HepG2 (cell line): ENCODE measurements at regions not wholly inside any gene's neighbourhood (a gene's known extent, or its start where the extent isn't known, plus 50 kb on each side); places are given as distances from the start of the nearest gene placed in this dataset.

ENCODE experiments used
- ATAC-seq: fragments of 200-7000 bp; cut with Tn5 transposase; 3 replicates; pipeline ENCODE4 v1.9.1; 2020; ENCODE audit warnings: mild to moderate bottlenecking, moderate library complexity
- BruUV-seq: library from RNA; stranded (reverse); fragments of 400-500 nt; replicated peaks from 2 replicates; lab custom pipeline; 2021; lab: Mats Ljungman, UMichigan
- CTCF ChIA-PET: fragments of 300-600 bp; formaldehyde crosslinking; extraction: SDS; loops from one replicate; lab custom pipeline; 2021; ENCODE audit warnings: low total read pairs, inconsistent platforms, low intra/inter-chr PET ratio; lab: Yijun Ruan, JAX
- POLR2A ChIA-PET: fragments of 350-600 bp; sonication (Branson Sonifier 250); formaldehyde crosslinking; loops from one replicate; lab custom pipeline; 2020; ENCODE audit warnings: antibody characterized with exemption, inconsistent platforms; lab: Yijun Ruan, JAX
- DNase-seq: peaks from one replicate; pipeline ENCODE4 v3.0.0-alpha.2; 2015; ENCODE audit warnings: low spot score
- FAIRE-seq: peaks from 3 replicates; lab custom pipeline; 2011; peaks lifted over from hg19 to GRCh38; lab: Jason Lieb, UNC
- H2AFZ ChIP-seq: one replicate; pipeline ENCODE4 v1.6.1; 2011; ENCODE audit warnings: low read length, inconsistent platforms
- H3K27ac ChIP-seq: fragments of 300-600 bp; 3 replicates; pipeline ENCODE4 v1.8.0; 2011; ENCODE audit warnings: mixed run types, mild to moderate bottlenecking, mixed read lengths, low read length, inconsistent platforms; ENCODE audit not compliant: insufficient read depth; ENCODE audit errors: extremely low read length
- H3K27me3 ChIP-seq, 2 experiments: fragments of 200-600 bp in 1 of 2; 2 replicates in 1 of 2; 3 replicates in 1 of 2; pipeline versions ENCODE4 v1.6.0 to v1.8.0; 2011; ENCODE audit warnings: low read length in 2 of 2, mild to moderate bottlenecking in 2 of 2, moderate library complexity in 2 of 2, inconsistent platforms in 1 of 2; ENCODE audit not compliant: insufficient read depth in 2 of 2, control insufficient read depth in 1 of 2
- H3K36me3 ChIP-seq, 2 experiments: fragments of 200-600 bp in 1 of 2; replicated peaks in 1 of 2; 2 replicates in 1 of 2; 3 replicates in 1 of 2; pipeline versions ENCODE4 v1.5.1 to v1.8.0; 2011; ENCODE audit warnings: low read length in 2 of 2, inconsistent platforms in 1 of 2; ENCODE audit not compliant: insufficient read depth in 2 of 2, control insufficient read depth in 1 of 2
- H3K4me1 ChIP-seq: 2 replicates; pipeline ENCODE4 v1.5.1; 2012; ENCODE audit warnings: low read length, inconsistent platforms; ENCODE audit not compliant: insufficient read depth
- H3K4me2 ChIP-seq: 2 replicates; pipeline ENCODE4 v1.6.0; 2011; ENCODE audit warnings: low read depth, low read length, inconsistent platforms
- H3K4me3 ChIP-seq, 3 experiments: fragments of 200-600 bp in 1 of 3; sonication (generic), shearing (Covaris generic) in 1 of 3; replicated peaks in 1 of 3; 2 replicates each; pipeline ENCODE4 v1.5.1; 2011 to 2016; ENCODE audit warnings: low read length in 3 of 3, inconsistent platforms in 2 of 3, low read depth in 2 of 3, mild to moderate bottlenecking in 2 of 3, control low read depth in 1 of 3, mixed read lengths in 1 of 3; ENCODE audit not compliant: insufficient read depth in 1 of 3
- H3K79me2 ChIP-seq: one replicate; pipeline ENCODE4 v1.6.1; 2011; ENCODE audit warnings: low read length, inconsistent platforms; ENCODE audit not compliant: insufficient read depth
- H3K9ac ChIP-seq: 2 replicates; pipeline ENCODE4 v1.6.0; 2011; ENCODE audit warnings: mild to moderate bottlenecking, low read depth, low read length, inconsistent platforms; ENCODE audit not compliant: insufficient read depth
- H3K9me3 ChIP-seq: 2 replicates; pipeline ENCODE4 v1.5.1; 2012; ENCODE audit warnings: mild to moderate bottlenecking, low read length
- H4K20me1 ChIP-seq: 2 replicates; pipeline ENCODE4 v1.6.0; 2011; ENCODE audit warnings: inconsistent platforms, mild to moderate bottlenecking, low read length, moderate library complexity; ENCODE audit not compliant: insufficient read depth
- FOXC1 ChIP-seq: sonication (generic); formaldehyde crosslinking; IDR thresholded peaks from 2 replicates; pipeline ENCODE4 v1.8.0; 2022; ENCODE audit warnings: mild to moderate bottlenecking, missing genetic modification reagents, borderline replicate concordance
- MEF2D ChIP-seq: sonication (generic); formaldehyde crosslinking; IDR thresholded peaks from 2 replicates; pipeline ENCODE4 v1.5.1; 2020; ENCODE audit warnings: mild to moderate bottlenecking, missing genetic modification reagents
- SKI ChIP-seq: fragments of 450-650 bp; IDR thresholded peaks from one replicate; pipeline ENCODE4 v1.6.1; 2018; ENCODE audit warnings: mild to moderate bottlenecking; ENCODE audit not compliant: partially characterized antibody
- ZNF331 ChIP-seq: sonication (generic); formaldehyde crosslinking; IDR thresholded peaks from 2 replicates; pipeline ENCODE4 v1.4.0; 2020; ENCODE audit warnings: missing genetic modification reagents
- ZNF788 ChIP-seq: sonication (generic); formaldehyde crosslinking; IDR thresholded peaks from 2 replicates; pipeline ENCODE4 v1.5.0; 2020; ENCODE audit warnings: mild to moderate bottlenecking, missing genetic modification reagents, borderline replicate concordance
- WGBS: methylation state at CpG from one replicate; pipeline ENCODE4 v1.1.6; 2017; ENCODE audit warnings: low lambda C conversion rate; 5-methylcytosine and 5-hydroxymethylcytosine counted together
- in situ Hi-C: cut with HindIII; loops from 2 replicates; pipeline ENCODE4 v1.10.0; 2017; ENCODE audit warnings: low pct_unique_long_range_greater_than_20kb; ENCODE audit not compliant: extremely low pct_ligation_motif_present
- intact Hi-C: fragments of 100-400 bp; cut with micrococcal nuclease; formaldehyde crosslinking; loops from one replicate; pipeline ENCODE4 v1.10.0; 2022; ENCODE audit not compliant: unreplicated experiment
- TF ChIP-seq, protein P1 (sequence below): sonication (generic); formaldehyde crosslinking; conservative IDR thresholded peaks from 2 replicates; pipeline ENCODE4 v1.4.0; 2020; ENCODE audit warnings: missing genetic modification reagents
- TF ChIP-seq, protein P2 (sequence below): sonication (generic); formaldehyde crosslinking; IDR thresholded peaks from 2 replicates; pipeline ENCODE4 v1.4.0; 2020; ENCODE audit warnings: missing genetic modification reagents

DNA sequence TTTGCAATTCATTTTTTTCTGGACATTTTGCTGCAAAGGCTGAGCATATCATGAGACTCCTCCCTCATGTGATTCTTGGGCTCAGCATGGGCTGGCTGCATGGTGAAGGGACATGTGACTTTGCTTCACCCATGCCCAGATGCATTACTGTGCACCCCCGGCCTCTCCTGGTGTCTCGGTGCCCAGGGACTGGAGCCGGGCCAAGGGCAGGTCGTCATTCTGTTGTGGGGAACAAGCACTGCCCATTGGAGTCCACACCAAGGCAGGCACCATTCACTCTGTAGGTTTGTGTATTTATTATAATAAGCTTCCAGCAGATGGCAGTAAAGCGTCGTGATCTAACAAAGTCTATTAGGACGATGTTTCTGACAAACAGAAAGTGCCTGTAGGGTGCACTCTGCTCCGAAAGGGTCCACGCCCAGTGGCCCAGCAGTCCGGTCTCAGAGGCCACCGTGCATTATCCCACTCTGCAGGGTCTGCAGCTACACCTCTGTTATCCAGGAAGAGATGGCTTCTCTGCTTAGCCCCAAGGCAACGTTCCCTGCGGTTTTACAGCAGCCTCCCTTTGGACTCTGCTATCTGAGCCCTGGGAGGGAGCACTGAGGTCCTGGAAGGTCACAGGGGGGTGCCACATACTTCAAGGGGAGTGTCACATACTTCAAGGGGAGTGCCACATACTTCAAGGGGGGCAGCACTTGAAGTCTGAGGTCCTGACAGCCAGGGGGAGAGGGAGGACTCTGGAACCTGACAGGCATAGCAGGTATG is 219.6 kb downstream of the TSN start (continued):
- TF ChIP-seq, protein P1, sequence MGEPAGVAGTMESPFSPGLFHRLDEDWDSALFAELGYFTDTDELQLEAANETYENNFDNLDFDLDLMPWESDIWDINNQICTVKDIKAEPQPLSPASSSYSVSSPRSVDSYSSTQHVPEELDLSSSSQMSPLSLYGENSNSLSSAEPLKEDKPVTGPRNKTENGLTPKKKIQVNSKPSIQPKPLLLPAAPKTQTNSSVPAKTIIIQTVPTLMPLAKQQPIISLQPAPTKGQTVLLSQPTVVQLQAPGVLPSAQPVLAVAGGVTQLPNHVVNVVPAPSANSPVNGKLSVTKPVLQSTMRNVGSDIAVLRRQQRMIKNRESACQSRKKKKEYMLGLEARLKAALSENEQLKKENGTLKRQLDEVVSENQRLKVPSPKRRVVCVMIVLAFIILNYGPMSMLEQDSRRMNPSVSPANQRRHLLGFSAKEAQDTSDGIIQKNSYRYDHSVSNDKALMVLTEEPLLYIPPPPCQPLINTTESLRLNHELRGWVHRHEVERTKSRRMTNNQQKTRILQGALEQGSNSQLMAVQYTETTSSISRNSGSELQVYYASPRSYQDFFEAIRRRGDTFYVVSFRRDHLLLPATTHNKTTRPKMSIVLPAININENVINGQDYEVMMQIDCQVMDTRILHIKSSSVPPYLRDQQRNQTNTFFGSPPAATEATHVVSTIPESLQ (CRISPR knock-in tag), result no peak
- TF ChIP-seq SKI (no peak), FOXC1 (CRISPR knock-in tag) (0 out of 2 replicates have a peak, but pooled peaks have one; percentile 52), ZNF788 (CRISPR knock-in tag) (peak; percentile 55; the same call in 1 of the 2 replicates), MEF2D (CRISPR knock-in tag) (0 out of 2 replicates have a peak, but pooled peaks have one; percentile 60), ZNF331 (CRISPR knock-in tag) (0 out of 2 replicates have a peak, but pooled peaks have one; percentile 40)
- TF ChIP-seq, all 625 proteins: peak for 54

DNA sequence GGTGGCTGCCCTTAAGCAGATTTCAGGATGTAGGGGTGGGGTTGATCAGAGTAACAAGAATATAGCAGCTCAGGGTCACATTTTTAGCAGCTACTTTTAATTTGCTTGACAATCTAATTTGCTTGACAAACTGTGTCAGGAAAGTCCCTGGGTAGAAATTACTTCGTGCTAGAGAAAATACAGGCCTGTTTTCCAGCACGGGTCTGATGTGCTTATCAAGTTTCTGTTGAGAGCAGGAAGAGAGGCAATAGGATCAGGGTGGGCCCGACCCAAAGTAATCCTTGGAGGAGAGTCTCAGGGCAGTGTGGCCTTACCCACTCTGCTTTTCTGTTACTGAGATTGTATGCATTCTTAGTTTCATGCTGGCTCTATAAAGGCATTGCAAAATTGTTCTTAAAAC is 221.5 kb downstream of the TSN start:
- no peak overlapping the region for H3K4me3 ChIP-seq
- ATAC-seq, result no peak
- in situ Hi-C loops, result loop anchor here (5.0 to 10.0 kb wide), 2 partner anchors 158 to 475 kb away; no protein-coding TSS in a partner anchor
- no peak overlapping the region for H3K27ac ChIP-seq
- H3K9me3 ChIP-seq, result no peaks in the 10 kb centered on the region
- CTCF ChIA-PET, result no interaction called here
- H3K4me2 ChIP-seq, result no peak overlapping the region
- TF ChIP-seq, protein P2, sequence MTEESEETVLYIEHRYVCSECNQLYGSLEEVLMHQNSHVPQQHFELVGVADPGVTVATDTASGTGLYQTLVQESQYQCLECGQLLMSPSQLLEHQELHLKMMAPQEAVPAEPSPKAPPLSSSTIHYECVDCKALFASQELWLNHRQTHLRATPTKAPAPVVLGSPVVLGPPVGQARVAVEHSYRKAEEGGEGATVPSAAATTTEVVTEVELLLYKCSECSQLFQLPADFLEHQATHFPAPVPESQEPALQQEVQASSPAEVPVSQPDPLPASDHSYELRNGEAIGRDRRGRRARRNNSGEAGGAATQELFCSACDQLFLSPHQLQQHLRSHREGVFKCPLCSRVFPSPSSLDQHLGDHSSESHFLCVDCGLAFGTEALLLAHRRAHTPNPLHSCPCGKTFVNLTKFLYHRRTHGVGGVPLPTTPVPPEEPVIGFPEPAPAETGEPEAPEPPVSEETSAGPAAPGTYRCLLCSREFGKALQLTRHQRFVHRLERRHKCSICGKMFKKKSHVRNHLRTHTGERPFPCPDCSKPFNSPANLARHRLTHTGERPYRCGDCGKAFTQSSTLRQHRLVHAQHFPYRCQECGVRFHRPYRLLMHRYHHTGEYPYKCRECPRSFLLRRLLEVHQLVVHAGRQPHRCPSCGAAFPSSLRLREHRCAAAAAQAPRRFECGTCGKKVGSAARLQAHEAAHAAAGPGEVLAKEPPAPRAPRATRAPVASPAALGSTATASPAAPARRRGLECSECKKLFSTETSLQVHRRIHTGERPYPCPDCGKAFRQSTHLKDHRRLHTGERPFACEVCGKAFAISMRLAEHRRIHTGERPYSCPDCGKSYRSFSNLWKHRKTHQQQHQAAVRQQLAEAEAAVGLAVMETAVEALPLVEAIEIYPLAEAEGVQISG (CRISPR knock-in tag), result no peak
- TF ChIP-seq, all 625 proteins: peak for 0
- 4% methylated on average over 3 of the region's 3 CpGs for WGBS
- Histone ChIP-seq H3K4me1 (no peaks in the 10 kb centered on the region), H3K36me3 (no peaks in the 10 kb centered on the region), H3K79me2 (no peaks in the 10 kb centered on the region), H4K20me1 (no peaks in the 10 kb centered on the region; the same call in 1 of the 2 replicates), H2AFZ (no peak overlapping the region), H3K27me3 (no peaks in the 10 kb centered on the region; a peak in 1 of 5 replicates), H3K9ac (no peak overlapping the region)
- FAIRE-seq (no peak), DNase-seq (no peak)
- intact Hi-C loops, result loop anchor here (5.0 kb wide), 2 partner anchors 215 to 545 kb away; no protein-coding TSS in a partner anchor
- POLR2A ChIA-PET, result no interaction called here
- BruUV-seq, result no TSS peak
